K562 (cell line): ENCODE measurements at regions not wholly inside any gene's neighbourhood (a gene's known extent, or its start where the extent isn't known, plus 50 kb on each side); places are given as distances from the start of the nearest gene placed in this dataset.

ENCODE experiments used
- ATAC-seq: fragments of 200-7000 bp; cut with Tn5 transposase; 3 replicates; pipeline ENCODE4 v1.9.1; 2020; ENCODE audit warnings: moderate library complexity
- BruUV-seq: library from RNA; stranded (reverse); fragments of 400-500 nt; replicated peaks from 2 replicates; lab custom pipeline; 2021; lab: Mats Ljungman, UMichigan
- CTCF ChIA-PET: fragments of 300-600 bp; formaldehyde crosslinking; extraction: SDS; loops from one replicate; lab custom pipeline; 2021; ENCODE audit warnings: low intra/inter-chr PET ratio; lab: Yijun Ruan, JAX
- POLR2A ChIA-PET: fragments of 300-600, 350-650 bp; sonication (Branson Sonifier 250); formaldehyde crosslinking; extraction: SDS; loops from one replicate; lab custom pipeline; 2021; ENCODE audit warnings: antibody characterized with exemption, inconsistent platforms; lab: Yijun Ruan, JAX
- DNase-seq, 4 experiments: peaks; one replicate each; pipeline versions ENCODE4 v3.0.0 to v3.0.0-alpha.2; 2011 to 2018; ENCODE audit warnings: low spot score in 3 of 4, mixed read lengths in 3 of 4; ENCODE audit errors: extremely low read depth in 1 of 4
- FAIRE-seq: peaks from 2 replicates; lab custom pipeline; 2011; peaks lifted over from hg19 to GRCh38; lab: Jason Lieb, UNC
- H2AFZ ChIP-seq: 2 replicates; pipeline ENCODE4 v1.6.0; 2011; ENCODE audit warnings: low read depth, low read length, control low read depth, inconsistent platforms
- H3K27ac ChIP-seq: fragments of 200-600 bp; 3 replicates; pipeline ENCODE4 v1.8.0; 2011; ENCODE audit warnings: low read depth, mild to moderate bottlenecking, control low read depth, inconsistent platforms, low read length, moderate library complexity, mixed read lengths; ENCODE audit errors: extremely low read depth
- H3K27me3 ChIP-seq, 2 experiments: fragments of 300-600 bp in 1 of 2; 2 replicates in 1 of 2; 3 replicates in 1 of 2; pipeline versions ENCODE4 v1.6.0 to v1.8.0; 2011; ENCODE audit warnings: inconsistent platforms in 2 of 2, low read length in 2 of 2, mild to moderate bottlenecking in 1 of 2, mixed read lengths in 1 of 2, moderate library complexity in 1 of 2; ENCODE audit not compliant: control insufficient read depth in 2 of 2, insufficient read depth in 2 of 2
- H3K36me3 ChIP-seq: fragments of 300-600 bp; 3 replicates; pipeline ENCODE4 v1.8.0; 2011; ENCODE audit warnings: mild to moderate bottlenecking, low read length, inconsistent platforms; ENCODE audit not compliant: control insufficient read depth, insufficient read depth
- H3K4me1 ChIP-seq, 2 experiments: fragments of 200-600 bp in 1 of 2; replicated peaks in 1 of 2; 2 replicates in 1 of 2; 3 replicates in 1 of 2; pipeline versions ENCODE4 v1.5.1 to v1.8.0; 2011; ENCODE audit warnings: inconsistent platforms in 2 of 2, low read length in 2 of 2, mild to moderate bottlenecking in 1 of 2, mixed read lengths in 1 of 2, moderate library complexity in 1 of 2; ENCODE audit not compliant: control insufficient read depth in 2 of 2, insufficient read depth in 2 of 2
- H3K4me2 ChIP-seq: 2 replicates; pipeline ENCODE4 v1.6.1; 2011; ENCODE audit warnings: low read length, control low read depth, inconsistent platforms, mixed read lengths; ENCODE audit not compliant: insufficient read depth
- H3K4me3 ChIP-seq: fragments of 200-600 bp; sonication (generic), shearing (Covaris generic); 2 replicates; pipeline ENCODE4 v1.5.1; 2016; ENCODE audit warnings: control low read depth, inconsistent platforms
- H3K79me2 ChIP-seq: fragments of 200-600 bp; 3 replicates; pipeline ENCODE4 v1.8.0; 2011; ENCODE audit warnings: low read length, inconsistent platforms; ENCODE audit not compliant: control insufficient read depth, insufficient read depth
- H3K9ac ChIP-seq, 2 experiments: 2 replicates each; pipeline versions ENCODE4 v1.6.0 to v1.6.1; 2011; ENCODE audit warnings: low read depth in 2 of 2, low read length in 2 of 2, control low read depth in 1 of 2, inconsistent platforms in 1 of 2, mild to moderate bottlenecking in 1 of 2, mixed read lengths in 1 of 2; ENCODE audit not compliant: insufficient read depth in 1 of 2
- H3K9me1 ChIP-seq: one replicate; pipeline ENCODE4 v1.6.0; 2011; ENCODE audit warnings: inconsistent platforms, mild to moderate bottlenecking, low read length, moderate library complexity; ENCODE audit not compliant: control insufficient read depth, insufficient read depth
- H3K9me3 ChIP-seq: replicated peaks from 2 replicates; pipeline ENCODE4 v1.5.1; 2011; ENCODE audit warnings: low read depth, low read length, inconsistent platforms; ENCODE audit not compliant: control insufficient read depth, insufficient read depth
- H4K20me1 ChIP-seq: replicated peaks from 2 replicates; pipeline ENCODE4 v1.6.1; 2011; ENCODE audit warnings: low read length, inconsistent platforms, mixed read lengths; ENCODE audit not compliant: control insufficient read depth, insufficient read depth
- ARID3A ChIP-seq: IDR thresholded peaks from 2 replicates; pipeline ENCODE4 v1.6.1; 2012; ENCODE audit warnings: low read depth, low read length, improper control_type of control experiment, borderline replicate concordance
- ATF7 ChIP-seq: fragments of 450-650 bp; IDR thresholded peaks from 2 replicates; pipeline ENCODE4 v1.7.1; 2014; ENCODE audit warnings: mild to moderate bottlenecking, moderate library complexity
- BRD9 ChIP-seq: fragments of 450-650 bp; IDR thresholded peaks from 2 replicates; pipeline ENCODE4 v1.6.1; 2018; ENCODE audit warnings: low read depth; ENCODE audit not compliant: partially characterized antibody
- FUS ChIP-seq: fragments of 200-400 bp; formaldehyde crosslinking; optimal IDR thresholded peaks from 2 replicates; pipeline ENCODE3; 2017; ENCODE audit warnings: low read depth, low read length
- HDAC2 ChIP-seq: fragments of 450-650 bp; IDR thresholded peaks from 2 replicates; pipeline ENCODE4 v1.6.1; 2016; ENCODE audit warnings: mild to moderate bottlenecking
- ZC3H4 ChIP-seq: sonication (generic); formaldehyde crosslinking; IDR thresholded peaks from 2 replicates; pipeline ENCODE4 v1.9.0; 2021; ENCODE audit warnings: missing genetic modification reagents, borderline replicate concordance
- WGBS: fragments of 100-300 bp; shearing (Covaris generic); methylation state at CpG from one replicate; pipeline ENCODE4 v1.1.6; 2016; ENCODE audit warnings: low coverage, mixed read lengths; ENCODE audit not compliant: insufficient coverage; ENCODE audit errors: missing lambda C conversion rate; 5-methylcytosine and 5-hydroxymethylcytosine counted together
- in situ Hi-C: fragments of 300-500 bp; cut with MboI; formaldehyde crosslinking; loops from 4 replicates; pipeline ENCODE4 v1.15.0; 2018; ENCODE audit warnings: inconsistent platforms, mixed read lengths
- intact Hi-C: fragments of 100-400 bp; cut with micrococcal nuclease; formaldehyde crosslinking; loops from 2 replicates; pipeline ENCODE4 v1.14.2; 2022
- TF ChIP-seq, protein P1 (sequence below): fragments of 450-650 bp; IDR thresholded peaks from 2 replicates; pipeline ENCODE4 v1.6.1; 2018; ENCODE audit not compliant: partially characterized antibody

DNA sequence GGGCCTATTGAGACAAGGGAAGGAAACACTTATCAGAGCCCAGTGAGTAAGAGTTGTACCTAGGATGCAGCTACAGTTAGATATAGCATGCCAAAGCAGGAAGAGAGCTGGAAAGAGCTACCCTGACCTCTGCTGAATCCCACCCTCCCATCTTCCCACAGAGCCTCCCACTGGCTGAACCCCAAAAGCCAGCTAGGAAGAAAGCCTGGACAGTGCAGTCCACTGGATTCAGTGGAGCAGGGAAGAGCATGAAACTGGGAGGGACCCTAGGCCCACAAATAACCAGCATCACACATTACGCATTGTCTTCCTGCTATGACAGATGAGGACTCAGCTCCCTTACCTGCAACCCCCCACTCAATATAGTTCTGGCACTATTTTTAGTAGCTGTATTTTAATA is 81.5 kb upstream of the AKAP13 start:
- H3K9me1 ChIP-seq = no peaks in the 10 kb centered on the region
- H3K9ac ChIP-seq = no peak overlapping the region
- ATAC-seq (no peak), FAIRE-seq (no peak), DNase-seq (no peak)
- H3K4me1 ChIP-seq = no peaks in the 10 kb centered on the region
- intact Hi-C loops = loop anchor here (10.0 kb wide), 1 partner anchor 116 kb away; no protein-coding TSS in a partner anchor
- in situ Hi-C loops = loop anchor here (10.0 to 25.0 kb wide), 3 partner anchors 124 to 1087 kb away; no protein-coding TSS in a partner anchor
- ChIA-PET CTCF (no interaction called here), POLR2A (no interaction called here)
- H3K27ac ChIP-seq = no peak overlapping the region
- no peaks in the 10 kb centered on the region for H3K36me3 ChIP-seq
- WGBS = 0% methylated on average over 1 of the region's 1 CpG
- peaks cover 2 to 5% of the 10 kb centered on the region in 2 experiments; a peak in 3 of 5 replicates for H3K27me3 ChIP-seq
- no TSS peak for BruUV-seq
- no peak overlapping the region for H3K4me2 ChIP-seq
- no peaks in the 10 kb centered on the region for H4K20me1 ChIP-seq
- H3K79me2 ChIP-seq = no peaks in the 10 kb centered on the region
- no peak overlapping the region for H2AFZ ChIP-seq
- no peak overlapping the region for H3K4me3 ChIP-seq
- H3K9me3 ChIP-seq = no peaks in the 10 kb centered on the region
- TF ChIP-seq HDAC2 = no peak
- no peak for TF ChIP-seq ZC3H4 (CRISPR knock-in tag)
- TF ChIP-seq FUS = no peak
- TF ChIP-seq ATF7 = no peak
- no peak for TF ChIP-seq ARID3A
- TF ChIP-seq BRD9 = no peak
- TF ChIP-seq, protein P1, sequence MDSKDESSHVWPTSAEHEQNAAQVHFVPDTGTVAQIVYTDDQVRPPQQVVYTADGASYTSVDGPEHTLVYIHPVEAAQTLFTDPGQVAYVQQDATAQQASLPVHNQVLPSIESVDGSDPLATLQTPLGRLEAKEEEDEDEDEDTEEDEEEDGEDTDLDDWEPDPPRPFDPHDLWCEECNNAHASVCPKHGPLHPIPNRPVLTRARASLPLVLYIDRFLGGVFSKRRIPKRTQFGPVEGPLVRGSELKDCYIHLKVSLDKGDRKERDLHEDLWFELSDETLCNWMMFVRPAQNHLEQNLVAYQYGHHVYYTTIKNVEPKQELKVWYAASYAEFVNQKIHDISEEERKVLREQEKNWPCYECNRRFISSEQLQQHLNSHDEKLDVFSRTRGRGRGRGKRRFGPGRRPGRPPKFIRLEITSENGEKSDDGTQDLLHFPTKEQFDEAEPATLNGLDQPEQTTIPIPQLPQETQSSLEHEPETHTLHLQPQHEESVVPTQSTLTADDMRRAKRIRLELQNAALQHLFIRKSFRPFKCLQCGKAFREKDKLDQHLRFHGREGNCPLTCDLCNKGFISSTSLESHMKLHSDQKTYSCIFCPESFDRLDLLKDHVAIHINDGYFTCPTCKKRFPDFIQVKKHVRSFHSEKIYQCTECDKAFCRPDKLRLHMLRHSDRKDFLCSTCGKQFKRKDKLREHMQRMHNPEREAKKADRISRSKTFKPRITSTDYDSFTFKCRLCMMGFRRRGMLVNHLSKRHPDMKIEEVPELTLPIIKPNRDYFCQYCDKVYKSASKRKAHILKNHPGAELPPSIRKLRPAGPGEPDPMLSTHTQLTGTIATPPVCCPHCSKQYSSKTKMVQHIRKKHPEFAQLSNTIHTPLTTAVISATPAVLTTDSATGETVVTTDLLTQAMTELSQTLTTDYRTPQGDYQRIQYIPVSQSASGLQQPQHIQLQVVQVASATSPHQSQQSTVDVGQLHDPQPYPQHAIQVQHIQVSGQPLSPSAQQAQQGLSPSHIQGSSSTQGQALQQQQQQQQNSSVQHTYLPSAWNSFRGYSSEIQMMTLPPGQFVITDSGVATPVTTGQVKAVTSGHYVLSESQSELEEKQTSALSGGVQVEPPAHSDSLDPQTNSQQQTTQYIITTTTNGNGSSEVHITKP = no peak
